Keratinocyte (primary cell): ENCODE measurements at regions not wholly inside any gene's neighbourhood (a gene's known extent, or its start where the extent isn't known, plus 50 kb on each side); places are given as distances from the start of the nearest gene placed in this dataset.

Source experiments
- EZH2 ChIP-seq: IDR thresholded peaks from one replicate; pipeline ENCODE4 v1.6.1; 2012; ENCODE audit warnings: inconsistent platforms, mild to moderate bottlenecking, low read length, moderate library complexity
- TF ChIP-seq, protein P1 (sequence below), 3 experiments: IDR thresholded peaks in 1 of 3; conservative IDR thresholded peaks in 1 of 3; optimal IDR thresholded peaks in 1 of 3; 2 replicates in 2 of 3; 3 replicates in 1 of 3; pipeline versions ENCODE3 to v1.5.1; 2011; ENCODE audit warnings: low read length in 3 of 3, mild to moderate bottlenecking in 3 of 3, moderate library complexity in 2 of 3, control low read depth in 1 of 3, inconsistent platforms in 1 of 3; ENCODE audit not compliant: insufficient read depth in 2 of 3; ENCODE audit errors: extremely low read depth in 1 of 3

DNA sequence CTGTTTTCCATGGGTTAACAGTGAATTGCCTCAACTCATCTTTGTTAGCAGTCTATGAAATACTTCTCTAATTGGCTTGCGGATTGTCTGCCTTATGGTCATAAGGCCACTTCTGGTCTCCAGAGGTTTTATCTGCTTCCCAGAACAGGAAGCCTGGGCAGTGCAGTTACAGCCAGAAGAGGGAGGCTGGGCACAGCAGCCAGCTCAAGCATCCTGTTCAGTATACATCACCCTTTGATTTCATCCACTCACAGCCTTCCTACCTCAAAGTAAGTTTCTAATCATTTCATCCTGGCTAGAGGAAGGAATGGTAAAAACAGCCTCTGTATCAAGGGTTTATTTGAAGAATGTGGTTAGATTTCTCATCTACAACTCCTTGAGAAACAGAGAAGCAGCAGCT lies 311.5 kb upstream of the DEPDC1 start:
- TF ChIP-seq EZH2: no peak
- TF ChIP-seq, protein P1, sequence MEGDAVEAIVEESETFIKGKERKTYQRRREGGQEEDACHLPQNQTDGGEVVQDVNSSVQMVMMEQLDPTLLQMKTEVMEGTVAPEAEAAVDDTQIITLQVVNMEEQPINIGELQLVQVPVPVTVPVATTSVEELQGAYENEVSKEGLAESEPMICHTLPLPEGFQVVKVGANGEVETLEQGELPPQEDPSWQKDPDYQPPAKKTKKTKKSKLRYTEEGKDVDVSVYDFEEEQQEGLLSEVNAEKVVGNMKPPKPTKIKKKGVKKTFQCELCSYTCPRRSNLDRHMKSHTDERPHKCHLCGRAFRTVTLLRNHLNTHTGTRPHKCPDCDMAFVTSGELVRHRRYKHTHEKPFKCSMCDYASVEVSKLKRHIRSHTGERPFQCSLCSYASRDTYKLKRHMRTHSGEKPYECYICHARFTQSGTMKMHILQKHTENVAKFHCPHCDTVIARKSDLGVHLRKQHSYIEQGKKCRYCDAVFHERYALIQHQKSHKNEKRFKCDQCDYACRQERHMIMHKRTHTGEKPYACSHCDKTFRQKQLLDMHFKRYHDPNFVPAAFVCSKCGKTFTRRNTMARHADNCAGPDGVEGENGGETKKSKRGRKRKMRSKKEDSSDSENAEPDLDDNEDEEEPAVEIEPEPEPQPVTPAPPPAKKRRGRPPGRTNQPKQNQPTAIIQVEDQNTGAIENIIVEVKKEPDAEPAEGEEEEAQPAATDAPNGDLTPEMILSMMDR (optimal IDR thresholded peaks at IDR 0.05 in 1 of 3, IDR thresholded peaks at IDR 0.05 in 1 of 3, conservative IDR thresholded peaks at IDR 0.05 in 1 of 3; ENCODE audit: extremely low read depth in 1 of 3, insufficient read depth in 2 of 3, low read length in 3 of 3): no peak
